Thyroid gland (tissue), 4 donors: ENCODE measurements at regions not wholly inside any gene's neighbourhood (a gene's known extent, or its start where the extent isn't known, plus 50 kb on each side); places are given as distances from the start of the nearest gene placed in this dataset.

Experiments
- DNase-seq, 2 donors: peaks; one replicate each; pipeline ENCODE4 v3.0.0-alpha.2; 2019
- H3K27ac ChIP-seq, 3 donors: fragments of 200-600 bp; sonication (generic); 1 replicate in 2 of 3; 2 replicates in 1 of 3; pipeline ENCODE4 v1.5.1; 2016 to 2019; ENCODE audit warnings: mild to moderate bottlenecking in 1 of 3, moderate library complexity in 1 of 3
- H3K27me3 ChIP-seq: fragments of 200-600 bp; sonication (generic); one replicate; pipeline ENCODE4 v1.5.1; 2019
- H3K36me3 ChIP-seq, 2 donors: fragments of 200-600 bp; sonication (generic); one replicate each; pipeline ENCODE4 v1.5.1; 2016 to 2019
- H3K4me1 ChIP-seq, 2 donors: fragments of 200-600 bp; sonication (generic); one replicate each; pipeline ENCODE4 v1.5.1; 2017 to 2019
- H3K4me3 ChIP-seq, 3 donors: fragments of 200-600 bp; sonication (generic); replicated peaks in 1 of 3; 1 replicate in 2 of 3; 2 replicates in 1 of 3; pipeline ENCODE4 v1.5.1; 2016; ENCODE audit warnings: mild to moderate bottlenecking in 1 of 3
- H3K9me3 ChIP-seq: fragments of 200-600 bp; sonication (generic); one replicate; pipeline ENCODE4 v1.5.1; 2017
- CTCF ChIP-seq, 6 experiments: fragments of 200-600 bp in 3 of 6; fragments of 450-650 bp in 3 of 6; sonication (generic) in 3 of 6; IDR thresholded peaks; one replicate each; pipeline ENCODE4 v1.5.1; 2016 to 2019; ENCODE audit warnings: antibody characterized with exemption in 6 of 6, mild to moderate bottlenecking in 2 of 6, inconsistent platforms in 1 of 6, moderate library complexity in 1 of 6
- POLR2A ChIP-seq, 2 donors: fragments of 450-650 bp; IDR thresholded peaks; one replicate each; pipeline ENCODE4 v1.6.1; 2017; ENCODE audit warnings: antibody characterized with exemption in 2 of 2, mild to moderate bottlenecking in 2 of 2, moderate library complexity in 1 of 2
- WGBS, 2 donors: methylation state at CpG; one replicate each; pipeline ENCODE4 v1.1.5; 2017; 5-methylcytosine and 5-hydroxymethylcytosine counted together
- intact Hi-C: fragments of 100-400 bp; cut with DNase I; formaldehyde crosslinking; loops from one replicate; pipeline ENCODE4 v1.15.1; 2023

- Histone ChIP-seq H3K4me1 (no peaks in the 10 kb centered on the region), H3K9me3 (no peaks in the 10 kb centered on the region), H3K27ac (no peak overlapping the region), H3K4me3 (no peak overlapping the region), H3K27me3 (no peaks in the 10 kb centered on the region), H3K36me3 (no peaks in the 10 kb centered on the region)
- intact Hi-C loops = no loop called here
- TF ChIP-seq POLR2A (IDR thresholded peaks at IDR 0.05) (no peak), CTCF (IDR thresholded peaks at IDR 0.05) (no peak)
- 52 to 70% methylated on average over 3 of the region's 3 CpGs for WGBS, 2 donors
- DNase-seq = no peak
Observed at GRCh38 chr17:34447406-34447805, 84.4 kb upstream of the CCL1 start.

GRCh38 chr17:34445101-34445500, 82.1 kb upstream of the CCL1 start:
- Histone ChIP-seq H3K4me3 (no peak overlapping the region), H3K4me1 (no peaks in the 10 kb centered on the region), H3K9me3 (no peaks in the 10 kb centered on the region), H3K36me3 (no peaks in the 10 kb centered on the region), H3K27me3 (no peaks in the 10 kb centered on the region), H3K27ac (no peak overlapping the region)
- WGBS, 2 donors = 64 to 74% methylated on average over 8 to 9 of the region's 9 CpGs
- no peak for DNase-seq
- intact Hi-C loops = no loop called here
- TF ChIP-seq CTCF (IDR thresholded peaks at IDR 0.05) (no peak), POLR2A (IDR thresholded peaks at IDR 0.05) (no peak)

- no peaks in the 10 kb centered on the region for H3K9me3 ChIP-seq
- H3K36me3 ChIP-seq = no peaks in the 10 kb centered on the region
- 48 to 50% methylated on average over 9 to 12 of the region's 12 CpGs for WGBS, 2 donors
- H3K27me3 ChIP-seq = no peaks in the 10 kb centered on the region
- no peak overlapping the region for H3K27ac ChIP-seq
- no peak for DNase-seq
- no peak for TF ChIP-seq POLR2A (IDR thresholded peaks at IDR 0.05)
- TF ChIP-seq CTCF (IDR thresholded peaks at IDR 0.05) = peak in 1 of 6 experiments; percentile 22
- no peaks in the 10 kb centered on the region for H3K4me1 ChIP-seq
- no peak overlapping the region for H3K4me3 ChIP-seq
- intact Hi-C loops = no loop called here
Observed at GRCh38 chr17:34443619-34444469, 80.8 kb upstream of the CCL1 start.

- Histone ChIP-seq H3K36me3 (no peaks in the 10 kb centered on the region), H3K4me1 (no peaks in the 10 kb centered on the region), H3K27me3 (no peaks in the 10 kb centered on the region), H3K9me3 (no peaks in the 10 kb centered on the region), H3K4me3 (no peak overlapping the region), H3K27ac (no peak overlapping the region)
- TF ChIP-seq POLR2A (IDR thresholded peaks at IDR 0.05) (no peak), CTCF (IDR thresholded peaks at IDR 0.05) (no peak)
- 62 to 65% methylated on average over 8 to 10 of the region's 10 CpGs for WGBS, 2 donors
- intact Hi-C loops = no loop called here
- no peak for DNase-seq
Observed at GRCh38 chr17:34442387-34443111, 79.5 kb upstream of the CCL1 start.

- intact Hi-C loops = no loop called here
- Histone ChIP-seq H3K27ac (no peak overlapping the region), H3K27me3 (no peaks in the 10 kb centered on the region), H3K4me3 (no peak overlapping the region), H3K36me3 (no peaks in the 10 kb centered on the region), H3K9me3 (no peaks in the 10 kb centered on the region), H3K4me1 (no peaks in the 10 kb centered on the region)
- 71 to 77% methylated on average over 8 of the region's 8 CpGs for WGBS, 2 donors
- TF ChIP-seq CTCF (IDR thresholded peaks at IDR 0.05) (no peak), POLR2A (IDR thresholded peaks at IDR 0.05) (no peak)
- DNase-seq = no peak
Observed at GRCh38 chr17:34437188-34437587, 74.2 kb upstream of the CCL1 start.
